K562 (cell line): ENCODE measurements at regions not wholly inside any gene's neighbourhood (a gene's known extent, or its start where the extent isn't known, plus 50 kb on each side); places are given as distances from the start of the nearest gene placed in this dataset.

ENCODE experiments used
- ATAC-seq: fragments of 200-7000 bp; cut with Tn5 transposase; 3 replicates; pipeline ENCODE4 v1.9.1; 2020; ENCODE audit warnings: moderate library complexity
- BruUV-seq: library from RNA; stranded (reverse); fragments of 400-500 nt; replicated peaks from 2 replicates; lab custom pipeline; 2021; lab: Mats Ljungman, UMichigan
- CTCF ChIA-PET: fragments of 300-600 bp; formaldehyde crosslinking; extraction: SDS; loops from one replicate; lab custom pipeline; 2021; ENCODE audit warnings: low intra/inter-chr PET ratio; lab: Yijun Ruan, JAX
- POLR2A ChIA-PET: fragments of 300-600, 350-650 bp; sonication (Branson Sonifier 250); formaldehyde crosslinking; extraction: SDS; loops from one replicate; lab custom pipeline; 2021; ENCODE audit warnings: antibody characterized with exemption, inconsistent platforms; lab: Yijun Ruan, JAX
- DNase-seq, 4 experiments: peaks; one replicate each; pipeline versions ENCODE4 v3.0.0 to v3.0.0-alpha.2; 2011 to 2018; ENCODE audit warnings: low spot score in 3 of 4, mixed read lengths in 3 of 4; ENCODE audit errors: extremely low read depth in 1 of 4
- FAIRE-seq: peaks from 2 replicates; lab custom pipeline; 2011; peaks lifted over from hg19 to GRCh38; lab: Jason Lieb, UNC
- H2AFZ ChIP-seq: 2 replicates; pipeline ENCODE4 v1.6.0; 2011; ENCODE audit warnings: low read depth, low read length, control low read depth, inconsistent platforms
- H3K27ac ChIP-seq: fragments of 200-600 bp; 3 replicates; pipeline ENCODE4 v1.8.0; 2011; ENCODE audit warnings: low read depth, mild to moderate bottlenecking, control low read depth, inconsistent platforms, low read length, moderate library complexity, mixed read lengths; ENCODE audit errors: extremely low read depth
- H3K27me3 ChIP-seq, 2 experiments: fragments of 300-600 bp in 1 of 2; 2 replicates in 1 of 2; 3 replicates in 1 of 2; pipeline versions ENCODE4 v1.6.0 to v1.8.0; 2011; ENCODE audit warnings: inconsistent platforms in 2 of 2, low read length in 2 of 2, mild to moderate bottlenecking in 1 of 2, mixed read lengths in 1 of 2, moderate library complexity in 1 of 2; ENCODE audit not compliant: control insufficient read depth in 2 of 2, insufficient read depth in 2 of 2
- H3K36me3 ChIP-seq: fragments of 300-600 bp; 3 replicates; pipeline ENCODE4 v1.8.0; 2011; ENCODE audit warnings: mild to moderate bottlenecking, low read length, inconsistent platforms; ENCODE audit not compliant: control insufficient read depth, insufficient read depth
- H3K4me1 ChIP-seq, 2 experiments: fragments of 200-600 bp in 1 of 2; replicated peaks in 1 of 2; 2 replicates in 1 of 2; 3 replicates in 1 of 2; pipeline versions ENCODE4 v1.5.1 to v1.8.0; 2011; ENCODE audit warnings: inconsistent platforms in 2 of 2, low read length in 2 of 2, mild to moderate bottlenecking in 1 of 2, mixed read lengths in 1 of 2, moderate library complexity in 1 of 2; ENCODE audit not compliant: control insufficient read depth in 2 of 2, insufficient read depth in 2 of 2
- H3K4me2 ChIP-seq: 2 replicates; pipeline ENCODE4 v1.6.1; 2011; ENCODE audit warnings: low read length, control low read depth, inconsistent platforms, mixed read lengths; ENCODE audit not compliant: insufficient read depth
- H3K4me3 ChIP-seq: fragments of 200-600 bp; sonication (generic), shearing (Covaris generic); 2 replicates; pipeline ENCODE4 v1.5.1; 2016; ENCODE audit warnings: control low read depth, inconsistent platforms
- H3K79me2 ChIP-seq: fragments of 200-600 bp; 3 replicates; pipeline ENCODE4 v1.8.0; 2011; ENCODE audit warnings: low read length, inconsistent platforms; ENCODE audit not compliant: control insufficient read depth, insufficient read depth
- H3K9ac ChIP-seq, 2 experiments: 2 replicates each; pipeline versions ENCODE4 v1.6.0 to v1.6.1; 2011; ENCODE audit warnings: low read depth in 2 of 2, low read length in 2 of 2, control low read depth in 1 of 2, inconsistent platforms in 1 of 2, mild to moderate bottlenecking in 1 of 2, mixed read lengths in 1 of 2; ENCODE audit not compliant: insufficient read depth in 1 of 2
- H3K9me1 ChIP-seq: one replicate; pipeline ENCODE4 v1.6.0; 2011; ENCODE audit warnings: inconsistent platforms, mild to moderate bottlenecking, low read length, moderate library complexity; ENCODE audit not compliant: control insufficient read depth, insufficient read depth
- H3K9me3 ChIP-seq: replicated peaks from 2 replicates; pipeline ENCODE4 v1.5.1; 2011; ENCODE audit warnings: low read depth, low read length, inconsistent platforms; ENCODE audit not compliant: control insufficient read depth, insufficient read depth
- H4K20me1 ChIP-seq: replicated peaks from 2 replicates; pipeline ENCODE4 v1.6.1; 2011; ENCODE audit warnings: low read length, inconsistent platforms, mixed read lengths; ENCODE audit not compliant: control insufficient read depth, insufficient read depth
- CREBBP ChIP-seq: IDR thresholded peaks from one replicate; pipeline ENCODE4 v1.6.1; 2012; ENCODE audit warnings: low read depth, mild to moderate bottlenecking, control low read depth, inconsistent platforms, low read length
- DDX20 ChIP-seq: fragments of 450-650 bp; IDR thresholded peaks from 2 replicates; pipeline ENCODE4 v1.6.1; 2016; ENCODE audit warnings: missing genetic modification characterization, low read depth, mild to moderate bottlenecking, missing compliant biosample characterization, moderate library complexity
- DLX4 ChIP-seq: fragments of 250-450 bp; sonication (Bioruptor Pico); IDR thresholded peaks from 2 replicates; pipeline ENCODE4 v1.6.1; 2021; ENCODE audit warnings: mild to moderate bottlenecking
- HOMEZ ChIP-seq: fragments of 250-450 bp; sonication (Bioruptor Pico); IDR thresholded peaks from 2 replicates; pipeline ENCODE4 v1.4.0; 2020; ENCODE audit warnings: mild to moderate bottlenecking, moderate library complexity
- ID3 ChIP-seq, 2 experiments: fragments of 250-450 bp in 1 of 2; fragments of 450-650 bp in 1 of 2; sonication (Bioruptor Pico) in 1 of 2; IDR thresholded peaks; 2 replicates each; pipeline versions ENCODE4 v1.6.1 to v1.8.0; 2016 to 2021; ENCODE audit warnings: mild to moderate bottlenecking in 2 of 2, moderate library complexity in 2 of 2, missing compliant biosample characterization in 1 of 2, missing genetic modification characterization in 1 of 2
- MBD2 ChIP-seq: sonication (generic); IDR thresholded peaks from 2 replicates; pipeline ENCODE4 v1.6.1; 2016; ENCODE audit warnings: low read depth, borderline replicate concordance
- MTA2 ChIP-seq: fragments of 450-650 bp; IDR thresholded peaks from 2 replicates; pipeline ENCODE4 v1.6.1; 2016; ENCODE audit warnings: low read depth
- NFRKB ChIP-seq: fragments of 450-650 bp; IDR thresholded peaks from 2 replicates; pipeline ENCODE4 v1.6.1; 2016; ENCODE audit warnings: low read depth
- NFXL1 ChIP-seq: fragments of 450-650 bp; formaldehyde crosslinking; IDR thresholded peaks from 2 replicates; pipeline ENCODE4 v1.4.0; 2021; ENCODE audit warnings: mild to moderate bottlenecking
- POLR2B ChIP-seq: fragments of 450-650 bp; IDR thresholded peaks from 2 replicates; pipeline ENCODE4 v1.6.1; 2018; ENCODE audit warnings: low read depth; ENCODE audit not compliant: partially characterized antibody
- TAF7 ChIP-seq: fragments of 450-650 bp; IDR thresholded peaks from 2 replicates; pipeline ENCODE4 v1.6.1; 2016; ENCODE audit warnings: missing genetic modification characterization, missing compliant biosample characterization
- THAP7 ChIP-seq: fragments of 250-450 bp; sonication (Bioruptor Pico); IDR thresholded peaks from 2 replicates; pipeline ENCODE4 v1.5.0; 2021
- ZBTB7A ChIP-seq: IDR thresholded peaks from 2 replicates; pipeline ENCODE4 v1.6.1; 2011; ENCODE audit warnings: low read depth, mild to moderate bottlenecking, low read length, moderate library complexity, borderline replicate concordance; ENCODE audit not compliant: control insufficient read depth
- ZNF146 ChIP-seq: IDR thresholded peaks from one replicate; pipeline ENCODE4 v1.6.1; 2018; ENCODE audit warnings: missing compliant biosample characterization; ENCODE audit not compliant: unreplicated experiment
- ZNF644 ChIP-seq: fragments of 200-800 bp; sonication (Bioruptor generic); IDR thresholded peaks from 2 replicates; pipeline ENCODE4 v1.6.1; 2016; ENCODE audit warnings: low read depth, missing genetic modification characterization, missing compliant biosample characterization
- ZNF76 ChIP-seq: fragments of 250-450 bp; sonication (Bioruptor Pico); IDR thresholded peaks from 2 replicates; pipeline ENCODE4 v1.4.0; 2020; ENCODE audit warnings: mild to moderate bottlenecking, moderate library complexity, borderline replicate concordance
- WGBS: fragments of 100-300 bp; shearing (Covaris generic); methylation state at CpG from one replicate; pipeline ENCODE4 v1.1.6; 2016; ENCODE audit warnings: low coverage, mixed read lengths; ENCODE audit not compliant: insufficient coverage; ENCODE audit errors: missing lambda C conversion rate; 5-methylcytosine and 5-hydroxymethylcytosine counted together
- in situ Hi-C: fragments of 300-500 bp; cut with MboI; formaldehyde crosslinking; loops from 4 replicates; pipeline ENCODE4 v1.15.0; 2018; ENCODE audit warnings: inconsistent platforms, mixed read lengths
- intact Hi-C: fragments of 100-400 bp; cut with micrococcal nuclease; formaldehyde crosslinking; loops from 2 replicates; pipeline ENCODE4 v1.14.2; 2022
- TF ChIP-seq, protein P1 (sequence below): sonication (generic); formaldehyde crosslinking; IDR thresholded peaks from 2 replicates; pipeline ENCODE4 v1.8.1; 2023; ENCODE audit warnings: mild to moderate bottlenecking, missing genetic modification reagents

DNA sequence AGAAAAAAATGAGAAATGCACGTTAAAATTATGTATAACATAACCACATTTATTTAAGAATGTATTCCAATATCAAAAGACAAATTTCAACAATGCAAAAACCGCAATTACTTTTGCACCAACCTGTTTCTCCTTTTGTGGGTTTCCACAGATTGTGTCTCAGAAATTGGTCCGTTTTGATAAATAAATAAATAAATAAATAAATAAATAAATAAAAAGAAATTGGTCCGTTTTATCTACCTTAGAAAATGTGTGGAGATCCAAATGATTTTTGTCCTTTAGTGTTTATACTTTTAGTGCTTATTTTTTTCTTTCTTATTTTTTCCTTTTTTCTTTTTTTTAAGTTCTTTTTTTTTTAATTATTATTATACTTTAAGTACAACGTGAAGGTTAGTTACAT is 1682.2 kb upstream of the TMEFF2 start:
- Histone ChIP-seq H3K4me1 (no peaks in the 10 kb centered on the region), H2AFZ (no peak overlapping the region), H3K4me3 (no peak overlapping the region), H3K9me3 (no peaks in the 10 kb centered on the region), H3K79me2 (no peaks in the 10 kb centered on the region), H3K36me3 (no peaks in the 10 kb centered on the region), H3K9ac (no peak overlapping the region), H3K9me1 (no peaks in the 10 kb centered on the region), H3K27me3 (no peaks in the 10 kb centered on the region)
- FAIRE-seq: no peak
- 0% methylated on average over 5 of the region's 5 CpGs for WGBS
- CTCF ChIA-PET: no interaction called here
- intact Hi-C loops: no loop called here
- in situ Hi-C loops: no loop called here
- TF ChIP-seq MTA2: no peak
- no peak for TF ChIP-seq DLX4 (CRISPR knock-in tag)
- no peak for TF ChIP-seq ZNF76 (CRISPR knock-in tag)
- TF ChIP-seq ZNF644 (tag): no peak
- no peak for TF ChIP-seq THAP7
- TF ChIP-seq ID3 (CRISPR knock-in tag; IDR thresholded peaks at IDR 0.05): no peak
- no peak for TF ChIP-seq ID3 (tag; IDR thresholded peaks at IDR 0.05)
- TF ChIP-seq NFRKB: no peak
- TF ChIP-seq MBD2: no peak
- TF ChIP-seq, protein P1, sequence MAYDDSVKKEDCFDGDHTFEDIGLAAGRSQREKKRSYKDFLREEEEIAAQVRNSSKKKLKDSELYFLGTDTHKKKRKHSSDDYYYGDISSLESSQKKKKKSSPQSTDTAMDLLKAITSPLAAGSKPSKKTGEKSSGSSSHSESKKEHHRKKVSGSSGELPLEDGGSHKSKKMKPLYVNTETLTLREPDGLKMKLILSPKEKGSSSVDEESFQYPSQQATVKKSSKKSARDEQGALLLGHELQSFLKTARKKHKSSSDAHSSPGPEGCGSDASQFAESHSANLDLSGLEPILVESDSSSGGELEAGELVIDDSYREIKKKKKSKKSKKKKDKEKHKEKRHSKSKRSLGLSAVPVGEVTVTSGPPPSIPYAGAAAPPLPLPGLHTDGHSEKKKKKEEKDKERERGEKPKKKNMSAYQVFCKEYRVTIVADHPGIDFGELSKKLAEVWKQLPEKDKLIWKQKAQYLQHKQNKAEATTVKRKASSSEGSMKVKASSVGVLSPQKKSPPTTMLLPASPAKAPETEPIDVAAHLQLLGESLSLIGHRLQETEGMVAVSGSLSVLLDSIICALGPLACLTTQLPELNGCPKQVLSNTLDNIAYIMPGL (CRISPR knock-in tag): no peak
- no peak for TF ChIP-seq POLR2B
- TF ChIP-seq TAF7 (tag): no peak
- TF ChIP-seq ZNF146 (CRISPR knock-in tag): no peak
- TF ChIP-seq CREBBP: no peak
- no peak for TF ChIP-seq HOMEZ (CRISPR knock-in tag)
- TF ChIP-seq DDX20 (tag): no peak
- no peak for TF ChIP-seq NFXL1 (CRISPR knock-in tag)
- TF ChIP-seq ZBTB7A: no peak
- TF ChIP-seq, all 486 proteins: peak for 0
- DNase-seq (no peak), ATAC-seq (no peak)
- H3K4me2 ChIP-seq: no peak overlapping the region
- H4K20me1 ChIP-seq: no peaks in the 10 kb centered on the region
- H3K27ac ChIP-seq: no peak overlapping the region
- BruUV-seq: no TSS peak
- POLR2A ChIA-PET: no interaction called here
